Activated naive CD4-positive, alpha-beta T cell treated with anti-CD3 and anti-CD28 coated beads, Interleukin-2, amount 10 ng/mL, durations not matched to agents 7 days and 5 days (primary cell): ENCODE measurements at regions not wholly inside any gene's neighbourhood (a gene's known extent, or its start where the extent isn't known, plus 50 kb on each side); places are given as distances from the start of the nearest gene placed in this dataset.

Experiments
- CTCF ChIA-PET: fragments of 350-600 bp; sonication (Branson Sonifier 250); formaldehyde crosslinking; loops from one replicate; lab custom pipeline; 2021; ENCODE audit warnings: antibody characterized with exemption; lab: Charles Lee
- DNase-seq: peaks from one replicate; pipeline ENCODE4 v3.0.0-alpha.2; 2020
- H3K27ac Mint-ChIP-seq: one replicate; pipeline ENCODE4 v1.8.0; 2021; ENCODE audit warnings: mild to moderate bottlenecking, moderate library complexity, mixed read lengths
- H3K27me3 Mint-ChIP-seq: one replicate; pipeline ENCODE4 v1.8.0; 2021; ENCODE audit warnings: mild to moderate bottlenecking, mixed read lengths
- H3K36me3 Mint-ChIP-seq: one replicate; pipeline ENCODE4 v1.8.0; 2021; ENCODE audit warnings: mixed read lengths
- H3K4me1 Mint-ChIP-seq: one replicate; pipeline ENCODE4 v1.8.0; 2021; ENCODE audit warnings: mixed read lengths
- H3K4me3 Mint-ChIP-seq: one replicate; pipeline ENCODE4 v1.8.0; 2021; ENCODE audit warnings: mild to moderate bottlenecking, moderate library complexity, mixed read lengths
- H3K9me3 Mint-ChIP-seq: one replicate; pipeline ENCODE4 v1.8.0; 2021; ENCODE audit warnings: mixed read lengths

DNA sequence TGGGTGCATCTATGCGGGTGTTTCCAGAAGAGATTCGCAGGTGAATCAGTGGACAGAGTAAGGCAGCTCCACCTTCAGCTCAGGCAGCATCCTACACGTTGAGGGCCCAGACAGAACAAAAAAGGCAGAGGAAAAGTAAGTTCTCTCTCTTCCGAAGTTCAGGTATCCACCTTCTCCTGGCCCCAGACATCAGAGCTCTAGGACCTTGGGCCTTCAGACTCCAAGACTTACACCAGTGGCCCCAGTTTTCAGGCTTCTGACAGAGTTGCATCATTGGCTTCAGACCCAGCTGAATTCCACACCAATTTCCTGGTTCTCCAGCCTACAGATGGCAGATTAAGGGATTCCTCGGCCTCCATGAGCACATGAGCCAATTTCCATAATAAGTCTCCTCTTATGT is 102.2 kb upstream of the GPR26 start:
- no peaks in the 10 kb centered on the region for H3K4me1 Mint-ChIP-seq
- CTCF ChIA-PET = no interaction called here
- no peak overlapping the region for H3K4me3 Mint-ChIP-seq
- H3K9me3 Mint-ChIP-seq = no peaks in the 10 kb centered on the region
- H3K36me3 Mint-ChIP-seq = no peaks in the 10 kb centered on the region
- H3K27me3 Mint-ChIP-seq = peaks cover 17% of the 10 kb centered on the region
- DNase-seq = no peak
- H3K27ac Mint-ChIP-seq = no peak overlapping the region

DNA sequence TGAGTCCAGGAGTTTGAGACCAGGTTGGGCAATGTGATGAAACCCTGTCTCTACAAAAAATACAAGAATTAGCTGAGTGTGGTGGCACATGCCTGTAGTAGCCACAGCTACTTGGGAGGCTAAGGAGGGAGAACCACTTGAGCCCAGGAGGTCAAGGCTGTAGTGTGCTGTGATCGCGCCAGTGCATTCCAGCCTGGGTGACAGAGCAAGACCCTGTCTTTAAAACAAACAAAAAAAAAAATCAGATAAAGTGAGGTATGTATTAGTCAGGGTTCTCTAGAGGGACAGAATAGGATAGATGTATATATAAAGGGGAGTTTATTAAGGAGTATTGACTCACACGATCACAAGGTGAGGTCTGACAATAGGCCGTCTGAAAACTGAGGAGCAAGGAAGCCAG is 101.5 kb upstream of the GPR26 start:
- H3K27ac Mint-ChIP-seq = no peak overlapping the region
- H3K9me3 Mint-ChIP-seq = no peaks in the 10 kb centered on the region
- CTCF ChIA-PET = no interaction called here
- no peak for DNase-seq
- peaks cover 13% of the 10 kb centered on the region for H3K27me3 Mint-ChIP-seq
- H3K36me3 Mint-ChIP-seq = no peaks in the 10 kb centered on the region
- no peak overlapping the region for H3K4me3 Mint-ChIP-seq
- H3K4me1 Mint-ChIP-seq = no peaks in the 10 kb centered on the region

GRCh38 chr10:123565691-123566660 is 100.2 kb upstream of the GPR26 start:
- peaks cover 19% of the 10 kb centered on the region for H3K27me3 Mint-ChIP-seq
- CTCF ChIA-PET = interaction anchor here (0.7 kb wide), 1 partner anchor 26 kb away, joined by 3 read pairs; no protein-coding TSS in a partner anchor
- no peaks in the 10 kb centered on the region for H3K4me1 Mint-ChIP-seq

DNA sequence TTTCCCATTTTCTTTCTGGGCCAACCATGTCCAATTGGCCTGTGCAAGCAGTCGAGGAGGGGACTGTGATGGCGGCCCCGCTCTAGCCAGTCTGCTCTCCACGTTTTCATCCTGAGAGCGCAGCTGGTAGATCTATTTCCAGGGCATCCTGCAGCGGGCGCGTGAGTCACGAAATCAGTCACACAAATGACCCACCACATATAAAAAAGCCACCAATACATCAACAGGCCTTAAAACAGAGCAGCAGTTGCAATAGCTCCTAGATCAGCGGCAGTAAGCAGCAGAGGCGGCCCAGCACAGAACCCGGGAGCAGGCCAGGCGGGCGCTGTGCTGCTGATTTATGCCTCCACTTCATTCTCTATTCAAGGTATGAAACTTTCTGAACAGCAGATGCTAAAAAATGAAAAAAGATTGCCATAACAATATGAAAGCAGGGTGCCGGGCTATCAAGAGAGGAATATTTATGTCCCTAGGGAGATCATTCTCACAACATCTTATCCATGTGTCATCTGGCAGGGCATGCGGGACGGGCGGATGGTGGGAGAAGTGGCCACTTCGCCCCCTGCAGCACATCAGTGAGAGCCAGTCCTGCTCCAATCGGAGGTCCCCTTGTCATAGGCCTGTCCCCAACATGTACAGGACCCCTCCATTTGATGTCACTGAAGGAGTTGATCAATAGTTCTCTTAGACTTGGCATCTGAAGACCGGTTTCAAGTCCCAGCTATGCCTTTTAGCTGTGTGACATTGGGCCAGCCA is 98.0 kb upstream of the GPR26 start:
- DNase-seq = no peak
- H3K9me3 Mint-ChIP-seq = no peaks in the 10 kb centered on the region
- peaks cover 24% of the 10 kb centered on the region for H3K27me3 Mint-ChIP-seq
- no peaks in the 10 kb centered on the region for H3K36me3 Mint-ChIP-seq
- no peaks in the 10 kb centered on the region for H3K4me1 Mint-ChIP-seq
- no peak overlapping the region for H3K4me3 Mint-ChIP-seq
- no peak overlapping the region for H3K27ac Mint-ChIP-seq
- CTCF ChIA-PET = no interaction called here

More at GRCh38 chr10:123565691-123566660, 100.2 kb upstream of the GPR26 start:
- H3K27ac Mint-ChIP-seq = no peak overlapping the region
- H3K9me3 Mint-ChIP-seq = no peaks in the 10 kb centered on the region
- no peaks in the 10 kb centered on the region for H3K36me3 Mint-ChIP-seq
- DNase-seq = no peak
- no peak overlapping the region for H3K4me3 Mint-ChIP-seq

- CTCF ChIA-PET = no interaction called here
- no peak for DNase-seq
- H3K27ac Mint-ChIP-seq = no peak overlapping the region
- H3K4me3 Mint-ChIP-seq = no peak overlapping the region
- no peaks in the 10 kb centered on the region for H3K4me1 Mint-ChIP-seq
- peaks cover 30% of the 10 kb centered on the region for H3K27me3 Mint-ChIP-seq
- H3K36me3 Mint-ChIP-seq = no peaks in the 10 kb centered on the region
- H3K9me3 Mint-ChIP-seq = no peaks in the 10 kb centered on the region
These were observed 97.4 kb upstream of the GPR26 start for GRCh38 chr10:123568751-123569150.

DNA sequence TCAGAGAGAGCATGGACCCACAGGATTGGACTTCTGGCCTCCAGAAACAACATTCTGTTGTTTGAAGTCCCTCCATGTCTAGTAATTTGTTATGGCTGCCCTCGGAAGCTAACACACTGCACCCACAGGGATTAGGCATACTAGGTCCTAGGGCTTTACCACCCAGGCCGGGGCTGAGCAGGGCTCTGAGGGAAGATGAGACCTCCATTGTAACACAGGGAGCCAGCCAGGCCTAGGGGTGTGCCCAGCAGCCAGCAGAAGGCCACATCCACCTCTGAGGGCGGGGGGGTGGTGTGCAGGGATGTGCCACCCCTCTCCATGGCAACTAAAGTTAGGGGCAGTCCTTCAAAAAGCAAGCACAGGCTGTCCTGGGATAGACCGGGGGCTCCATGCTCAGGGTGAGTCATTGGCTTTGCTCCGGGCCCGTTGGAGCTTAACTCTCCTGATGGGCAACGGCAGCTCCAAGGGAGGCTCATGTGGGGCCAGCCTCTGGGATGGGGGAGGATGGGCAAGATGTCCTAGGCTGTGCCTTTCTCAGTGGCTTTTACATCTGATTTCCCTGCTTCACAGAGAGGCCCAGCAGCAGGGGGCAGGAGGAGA is 96.6 kb upstream of the GPR26 start:
- Mint-ChIP-seq H3K36me3 (no peaks in the 10 kb centered on the region), H3K4me3 (no peak overlapping the region), H3K4me1 (no peaks in the 10 kb centered on the region), H3K9me3 (no peaks in the 10 kb centered on the region), H3K27ac (no peak overlapping the region), H3K27me3 (peaks cover 36% of the 10 kb centered on the region)
- no peak for DNase-seq
- CTCF ChIA-PET = no interaction called here

GRCh38 chr10:123570051-123570897 is 95.9 kb upstream of the GPR26 start:
- Mint-ChIP-seq H3K36me3 (no peaks in the 10 kb centered on the region), H3K4me3 (no peak overlapping the region), H3K27ac (no peak overlapping the region), H3K9me3 (no peaks in the 10 kb centered on the region), H3K4me1 (no peaks in the 10 kb centered on the region), H3K27me3 (peaks cover 34% of the 10 kb centered on the region)
- CTCF ChIA-PET = no interaction called here
- DNase-seq = no peak

DNA sequence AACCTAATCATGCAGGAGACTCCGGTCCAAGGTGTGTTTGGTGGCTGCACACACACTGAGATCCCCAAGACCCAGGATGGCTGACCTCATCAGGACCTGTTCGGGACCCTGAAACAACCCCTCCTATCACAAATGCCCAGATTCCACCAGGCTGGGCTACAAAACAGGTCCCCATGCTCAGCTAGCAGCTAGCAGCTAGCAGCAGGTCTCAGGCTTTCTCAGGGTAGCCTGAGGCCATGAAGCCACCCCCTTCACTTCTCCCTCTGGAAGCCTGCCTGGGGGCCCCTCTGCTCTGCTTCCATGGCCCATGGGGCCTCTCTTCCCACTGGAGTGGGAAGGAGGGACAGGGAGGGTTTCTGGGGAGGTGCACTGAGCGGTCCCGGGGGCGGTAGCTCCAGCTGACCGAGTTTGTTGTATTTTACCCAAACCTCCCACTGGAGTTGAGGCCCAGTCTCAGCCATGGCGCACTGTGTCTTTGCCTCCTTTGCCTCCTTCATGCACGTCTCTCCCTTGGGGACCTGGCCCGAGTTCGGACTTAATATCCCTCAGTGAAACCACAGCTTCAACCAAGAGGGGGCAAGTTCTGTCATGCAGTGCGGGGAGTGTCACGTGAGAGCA is 95.1 kb upstream of the GPR26 start:
- CTCF ChIA-PET = no interaction called here

GRCh38 chr10:123571978-123572377 is 94.2 kb upstream of the GPR26 start:
- CTCF ChIA-PET = no interaction called here
- no peaks in the 10 kb centered on the region for H3K4me1 Mint-ChIP-seq
- H3K4me3 Mint-ChIP-seq = no peak overlapping the region
- H3K9me3 Mint-ChIP-seq = no peaks in the 10 kb centered on the region
- DNase-seq = no peak
- H3K27ac Mint-ChIP-seq = no peak overlapping the region
- peaks cover 34% of the 10 kb centered on the region for H3K27me3 Mint-ChIP-seq
- no peaks in the 10 kb centered on the region for H3K36me3 Mint-ChIP-seq

More for the DNA sequence above, 95.1 kb upstream of the GPR26 start:
- no peak for DNase-seq
- Mint-ChIP-seq H3K27me3 (peaks cover 34% of the 10 kb centered on the region), H3K4me1 (no peaks in the 10 kb centered on the region), H3K9me3 (no peaks in the 10 kb centered on the region), H3K27ac (no peak overlapping the region), H3K36me3 (no peaks in the 10 kb centered on the region), H3K4me3 (no peak overlapping the region)

DNA sequence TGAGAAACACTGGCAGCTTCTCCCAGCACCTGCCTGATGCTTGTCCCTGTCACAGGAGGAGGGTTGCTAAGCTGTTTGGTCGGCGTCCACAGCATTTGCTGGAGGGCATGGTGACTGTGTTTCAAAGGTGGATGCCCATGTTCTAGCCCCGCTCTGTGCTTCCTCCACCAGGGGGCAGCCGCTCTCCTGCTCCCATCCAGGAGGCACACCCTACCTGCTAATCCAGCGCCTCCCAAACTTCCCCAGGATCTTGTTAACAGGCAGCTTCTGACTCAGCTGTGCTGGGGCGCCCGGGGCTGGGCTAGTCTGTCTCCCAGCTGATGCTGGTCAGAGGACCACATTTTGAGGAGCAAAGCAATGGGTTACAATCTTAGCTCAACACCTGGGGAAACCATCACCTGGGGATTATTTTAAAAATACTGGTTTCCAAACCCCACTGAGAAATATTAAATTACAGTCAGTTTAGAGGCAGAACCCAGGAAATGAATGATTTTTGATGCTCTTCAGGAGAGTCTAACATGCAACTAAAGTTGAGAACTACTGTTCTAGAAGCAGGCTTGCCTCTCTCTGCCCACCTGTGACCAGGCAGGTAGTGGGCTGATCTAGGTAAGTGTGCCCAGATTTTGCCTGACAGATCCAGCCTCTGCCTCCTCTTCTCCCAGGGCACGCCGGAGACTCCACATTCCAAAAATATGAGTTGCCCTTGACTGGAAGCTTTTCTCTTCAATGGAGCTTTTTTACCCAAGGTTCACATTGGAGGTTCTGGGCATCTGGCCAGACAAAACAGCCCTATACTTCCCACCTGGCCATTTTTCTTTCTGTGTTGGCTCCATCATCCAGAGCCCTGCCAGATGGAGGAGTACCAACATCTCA is 92.7 kb upstream of the GPR26 start:
- no peaks in the 10 kb centered on the region for H3K36me3 Mint-ChIP-seq
- CTCF ChIA-PET = interaction anchor here (0.5 to 2.6 kb wide), 8 partner anchors 8 to 815 kb away, joined by 3 to 8 read pairs (median 4); no protein-coding TSS in a partner anchor
- no peak overlapping the region for H3K4me3 Mint-ChIP-seq
- H3K9me3 Mint-ChIP-seq = no peaks in the 10 kb centered on the region
- H3K4me1 Mint-ChIP-seq = no peaks in the 10 kb centered on the region
- DNase-seq = peak; percentile 57
- no peak overlapping the region for H3K27ac Mint-ChIP-seq
- H3K27me3 Mint-ChIP-seq = peaks cover 34% of the 10 kb centered on the region

GRCh38 chr10:123574109-123574698 is 92.0 kb upstream of the GPR26 start:
- H3K27me3 Mint-ChIP-seq = peaks cover 34% of the 10 kb centered on the region
- H3K36me3 Mint-ChIP-seq = no peaks in the 10 kb centered on the region
- CTCF ChIA-PET = interaction anchor here (0.9 to 2.6 kb wide), 8 partner anchors 7 to 921 kb away, joined by 3 to 8 read pairs (median 4); no protein-coding TSS in a partner anchor
- H3K4me1 Mint-ChIP-seq = no peaks in the 10 kb centered on the region
- H3K27ac Mint-ChIP-seq = no peak overlapping the region
- H3K9me3 Mint-ChIP-seq = no peaks in the 10 kb centered on the region
- no peak overlapping the region for H3K4me3 Mint-ChIP-seq
- DNase-seq = no peak

DNA sequence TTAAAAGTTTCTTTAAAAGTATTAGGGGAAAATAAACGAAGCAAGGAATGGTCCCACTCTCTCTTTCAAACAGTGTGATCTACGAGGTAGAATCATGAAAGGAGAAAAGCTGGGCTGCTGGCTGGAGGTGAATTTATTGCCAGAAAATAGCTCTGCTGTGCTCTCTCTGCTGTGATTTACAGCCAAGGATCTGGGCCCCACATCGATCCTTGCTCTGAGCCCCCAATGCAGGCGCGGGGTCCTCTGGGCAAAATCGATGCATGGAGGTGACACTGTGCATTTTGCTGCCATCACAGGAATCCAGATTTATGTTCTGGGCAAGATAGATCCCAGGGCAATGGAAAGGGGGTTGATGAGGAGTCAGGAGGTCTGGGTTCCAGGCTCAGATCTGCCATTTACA is 91.0 kb upstream of the GPR26 start:
- Mint-ChIP-seq H3K4me1 (no peaks in the 10 kb centered on the region), H3K27ac (no peak overlapping the region), H3K4me3 (no peak overlapping the region), H3K27me3 (peaks cover 34% of the 10 kb centered on the region), H3K9me3 (no peaks in the 10 kb centered on the region), H3K36me3 (no peaks in the 10 kb centered on the region)
- no peak for DNase-seq
- CTCF ChIA-PET = interaction anchor here (0.9 to 2.6 kb wide), 4 partner anchors 89 to 921 kb away, joined by 3 to 8 read pairs (median 3); no protein-coding TSS in a partner anchor
